HCT116 (cell line): ENCODE measurements at regions not wholly inside any gene's neighbourhood (a gene's known extent, or its start where the extent isn't known, plus 50 kb on each side); places are given as distances from the start of the nearest gene placed in this dataset.

Source experiments
- ATAC-seq: fragments of 200-7000 bp; cut with Tn5 transposase; 2 replicates; pipeline ENCODE4 v1.9.1; 2020; ENCODE audit warnings: mild to moderate bottlenecking, moderate library complexity
- BruUV-seq: library from RNA; stranded (reverse); fragments of 400-500 nt; replicated peaks from 2 replicates; lab custom pipeline; 2021; lab: Mats Ljungman, UMichigan
- CTCF ChIA-PET: fragments of 300-600 bp; sonication (Branson Sonifier 250); formaldehyde crosslinking; loops from one replicate; lab custom pipeline; 2021; ENCODE audit warnings: antibody characterized with exemption; lab: Charles Lee
- POLR2A ChIA-PET: fragments of 300-600, 350-600 bp; sonication (Branson Sonifier 250); formaldehyde crosslinking; loops from one replicate; lab custom pipeline; 2021; ENCODE audit warnings: antibody characterized with exemption; lab: Charles Lee
- RAD21 ChIA-PET, 2 experiments: fragments of 300-600 bp; sonication (Branson Sonifier 250); formaldehyde crosslinking; loops; one replicate each; lab custom pipeline; 2023; ENCODE audit warnings: low total read pairs in 2 of 2; ENCODE audit not compliant: uncharacterized antibody in 2 of 2, unreplicated experiment in 2 of 2, low non-redundant PET in 1 of 2; lab: Charles Lee
- DNase-seq: peaks from one replicate; pipeline ENCODE4 v3.0.0-alpha.2; 2010; ENCODE audit warnings: low read depth, low spot score
- H2AFZ ChIP-seq: fragments of 200-600 bp; shearing (Covaris generic), sonication (generic); 2 replicates; pipeline ENCODE4 v1.6.1; 2017; ENCODE audit warnings: low read depth, mixed run types, mixed read lengths, antibody characterized with exemption, low read length; ENCODE audit not compliant: poor library complexity, severe bottlenecking
- H3K27ac ChIP-seq: 2 replicates; pipeline ENCODE4 v1.5.1; 2012; ENCODE audit warnings: low read depth, low read length
- H3K27me3 ChIP-seq: fragments of 200-600 bp; sonication (generic); 2 replicates; pipeline ENCODE4 v1.6.1; 2016; ENCODE audit warnings: mixed run types, low read length, mixed read lengths; ENCODE audit not compliant: insufficient read depth
- H3K36me3 ChIP-seq, 2 experiments: fragments of 200-500 bp in 1 of 2; fragments of 200-600 bp in 1 of 2; sonication (Bioruptor generic) in 1 of 2; sonication (generic) in 1 of 2; 2 replicates each; pipeline versions ENCODE4 v1.5.1 to v1.6.1; 2014 to 2016; ENCODE audit warnings: low read length in 2 of 2, inconsistent platforms in 1 of 2, mixed read lengths in 1 of 2, mixed run types in 1 of 2; ENCODE audit not compliant: insufficient read depth in 2 of 2, control insufficient read depth in 1 of 2
- H3K4me1 ChIP-seq, 2 experiments: fragments of 200-600 bp in 1 of 2; sonication (generic) in 1 of 2; 2 replicates each; pipeline versions ENCODE4 v1.5.1 to v1.6.1; 2012 to 2017; ENCODE audit warnings: low read length in 2 of 2, inconsistent platforms in 1 of 2, mild to moderate bottlenecking in 1 of 2, mixed read lengths in 1 of 2, mixed run types in 1 of 2, moderate library complexity in 1 of 2; ENCODE audit not compliant: insufficient read depth in 2 of 2, control insufficient read depth in 1 of 2
- H3K4me2 ChIP-seq: fragments of 200-600 bp; sonication (generic); 2 replicates; pipeline ENCODE4 v1.6.1; 2017; ENCODE audit warnings: mixed run types, low read length, mixed read lengths
- H3K4me3 ChIP-seq, 2 experiments: fragments of 200-600 bp in 1 of 2; sonication (generic) in 1 of 2; replicated peaks in 1 of 2; 2 replicates each; pipeline ENCODE4 v1.5.1; 2011 to 2016; ENCODE audit warnings: low read length in 2 of 2, control low read depth in 1 of 2, low read depth in 1 of 2, mild to moderate bottlenecking in 1 of 2, mixed read lengths in 1 of 2, mixed run types in 1 of 2
- H3K79me2 ChIP-seq: fragments of 200-600 bp; sonication (generic); 2 replicates; pipeline ENCODE4 v1.6.1; 2017; ENCODE audit warnings: mild to moderate bottlenecking, mixed run types, low read length, moderate library complexity, mixed read lengths; ENCODE audit not compliant: insufficient read depth
- H3K9ac ChIP-seq: fragments of 200-600 bp; sonication (generic); 2 replicates; pipeline ENCODE4 v1.6.1; 2016; ENCODE audit warnings: low read length, mixed read lengths
- H3K9me2 ChIP-seq: fragments of 200-600 bp; sonication (generic), shearing (Covaris generic); 2 replicates; pipeline ENCODE4 v1.6.1; 2017; ENCODE audit warnings: mixed run types, mild to moderate bottlenecking, moderate library complexity; ENCODE audit not compliant: insufficient read depth
- H3K9me3 ChIP-seq, 2 experiments: fragments of 200-500 bp in 1 of 2; fragments of 200-600 bp in 1 of 2; sonication (Bioruptor generic) in 1 of 2; sonication (generic) in 1 of 2; 2 replicates each; pipeline ENCODE4 v1.6.1; 2014 to 2017; ENCODE audit warnings: low read length in 2 of 2, mixed read lengths in 2 of 2, inconsistent platforms in 1 of 2, low read depth in 1 of 2, mild to moderate bottlenecking in 1 of 2, mixed run types in 1 of 2, moderate library complexity in 1 of 2; ENCODE audit not compliant: control insufficient read depth in 1 of 2, insufficient read depth in 1 of 2
- H4K20me1 ChIP-seq: fragments of 200-600 bp; sonication (generic), shearing (Covaris generic); 2 replicates; pipeline ENCODE4 v1.6.1; 2017; ENCODE audit warnings: mixed run types, mild to moderate bottlenecking, moderate library complexity; ENCODE audit not compliant: insufficient read depth
- EGR1 ChIP-seq: IDR thresholded peaks from 2 replicates; pipeline ENCODE4 v1.6.1; 2012; ENCODE audit warnings: low read depth
- ELF1 ChIP-seq: IDR thresholded peaks from 2 replicates; pipeline ENCODE4 v1.6.1; 2012; ENCODE audit warnings: low read depth, borderline replicate concordance
- MAX ChIP-seq: IDR thresholded peaks from 2 replicates; pipeline ENCODE4 v1.6.1; 2012
- SIN3A ChIP-seq: IDR thresholded peaks from 2 replicates; pipeline ENCODE4 v1.6.1; 2012; ENCODE audit warnings: low read depth
- SRF ChIP-seq: IDR thresholded peaks from 2 replicates; pipeline ENCODE4 v1.6.1; 2012; ENCODE audit warnings: low read depth
- YY1 ChIP-seq: IDR thresholded peaks from 2 replicates; pipeline ENCODE4 v1.6.1; 2011; ENCODE audit warnings: low read length, low read depth, moderate library complexity, mild to moderate bottlenecking; ENCODE audit not compliant: insufficient replicate concordance; ENCODE audit errors: extremely low read depth
- intact Hi-C: fragments of 100-400 bp; cut with micrococcal nuclease; formaldehyde crosslinking; loops from 2 replicates; pipeline ENCODE4 v1.10.0; 2022
- TF ChIP-seq, protein P1 (sequence below): IDR thresholded peaks from 2 replicates; pipeline ENCODE4 v1.6.1; 2011; ENCODE audit warnings: mild to moderate bottlenecking, low read length, moderate library complexity; ENCODE audit not compliant: insufficient replicate concordance; ENCODE audit errors: extremely low read depth
- TF ChIP-seq, protein P2 (sequence below), 3 experiments: fragments of 200-600 bp in 1 of 3; sonication (generic) in 1 of 3; IDR thresholded peaks in 2 of 3; conservative IDR thresholded peaks in 1 of 3; 2 replicates each; pipeline ENCODE4 v1.5.1; 2012 to 2017; ENCODE audit warnings: low read depth in 2 of 3, low read length in 2 of 3, antibody characterized with exemption in 1 of 3, borderline replicate concordance in 1 of 3, control low read depth in 1 of 3, mild to moderate bottlenecking in 1 of 3, mixed read lengths in 1 of 3, mixed run types in 1 of 3, moderate library complexity in 1 of 3; ENCODE audit not compliant: insufficient read depth in 1 of 3

DNA sequence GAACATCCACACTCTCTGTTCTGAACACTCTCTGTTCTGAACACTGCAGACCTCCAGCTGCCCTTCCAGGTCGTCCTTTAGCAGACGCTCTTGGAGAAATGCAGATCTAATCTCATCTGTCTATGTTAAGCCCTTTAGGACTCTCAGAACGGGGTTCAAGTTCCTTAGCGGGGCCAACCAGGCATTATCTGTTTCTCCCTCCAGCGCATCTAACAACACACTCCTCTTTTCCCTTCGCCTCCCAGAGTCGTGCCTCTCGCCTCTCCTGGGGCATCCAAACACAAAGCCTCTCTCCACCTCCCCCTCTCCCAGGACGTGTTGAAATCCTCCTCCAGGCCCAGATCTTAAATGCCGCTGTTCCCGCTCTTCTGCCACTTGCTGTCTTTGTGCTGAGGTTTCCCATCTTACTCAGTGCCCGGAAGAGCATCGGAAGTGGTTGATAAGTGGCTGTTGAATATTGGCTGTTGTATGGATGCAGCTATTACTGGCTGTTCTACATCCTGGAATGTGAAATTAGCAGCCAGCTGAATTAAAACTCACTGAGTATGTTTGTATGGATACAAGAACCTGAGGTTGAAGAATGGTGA, 108.4 kb upstream of the GGTLC1 start:
- Histone ChIP-seq H4K20me1 (no peaks in the 10 kb centered on the region), H3K4me1 (no peaks in the 10 kb centered on the region), H3K9me3 (no peaks in the 10 kb centered on the region), H3K27ac (no peak overlapping the region), H3K36me3 (no peaks in the 10 kb centered on the region), H2AFZ (no peak overlapping the region), H3K4me3 (no peak overlapping the region), H3K79me2 (no peaks in the 10 kb centered on the region), H3K27me3 (peaks cover 8% of the 10 kb centered on the region; the same call in 1 of the 2 replicates), H3K4me2 (no peak overlapping the region), H3K9me2 (no peaks in the 10 kb centered on the region), H3K9ac (no peak overlapping the region)
- intact Hi-C loops, result no loop called here
- ChIA-PET POLR2A (no interaction called here), CTCF (no interaction called here), RAD21 (no interaction called here)
- TF ChIP-seq YY1, result no peak
- no peak for TF ChIP-seq SRF
- TF ChIP-seq, protein P1, sequence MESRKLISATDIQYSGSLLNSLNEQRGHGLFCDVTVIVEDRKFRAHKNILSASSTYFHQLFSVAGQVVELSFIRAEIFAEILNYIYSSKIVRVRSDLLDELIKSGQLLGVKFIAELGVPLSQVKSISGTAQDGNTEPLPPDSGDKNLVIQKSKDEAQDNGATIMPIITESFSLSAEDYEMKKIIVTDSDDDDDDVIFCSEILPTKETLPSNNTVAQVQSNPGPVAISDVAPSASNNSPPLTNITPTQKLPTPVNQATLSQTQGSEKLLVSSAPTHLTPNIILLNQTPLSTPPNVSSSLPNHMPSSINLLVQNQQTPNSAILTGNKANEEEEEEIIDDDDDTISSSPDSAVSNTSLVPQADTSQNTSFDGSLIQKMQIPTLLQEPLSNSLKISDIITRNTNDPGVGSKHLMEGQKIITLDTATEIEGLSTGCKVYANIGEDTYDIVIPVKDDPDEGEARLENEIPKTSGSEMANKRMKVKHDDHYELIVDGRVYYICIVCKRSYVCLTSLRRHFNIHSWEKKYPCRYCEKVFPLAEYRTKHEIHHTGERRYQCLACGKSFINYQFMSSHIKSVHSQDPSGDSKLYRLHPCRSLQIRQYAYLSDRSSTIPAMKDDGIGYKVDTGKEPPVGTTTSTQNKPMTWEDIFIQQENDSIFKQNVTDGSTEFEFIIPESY, result no peak
- no peak for TF ChIP-seq MAX
- no peak for TF ChIP-seq EGR1
- no peak for TF ChIP-seq ELF1
- TF ChIP-seq SIN3A, result no peak
- TF ChIP-seq, protein P2, sequence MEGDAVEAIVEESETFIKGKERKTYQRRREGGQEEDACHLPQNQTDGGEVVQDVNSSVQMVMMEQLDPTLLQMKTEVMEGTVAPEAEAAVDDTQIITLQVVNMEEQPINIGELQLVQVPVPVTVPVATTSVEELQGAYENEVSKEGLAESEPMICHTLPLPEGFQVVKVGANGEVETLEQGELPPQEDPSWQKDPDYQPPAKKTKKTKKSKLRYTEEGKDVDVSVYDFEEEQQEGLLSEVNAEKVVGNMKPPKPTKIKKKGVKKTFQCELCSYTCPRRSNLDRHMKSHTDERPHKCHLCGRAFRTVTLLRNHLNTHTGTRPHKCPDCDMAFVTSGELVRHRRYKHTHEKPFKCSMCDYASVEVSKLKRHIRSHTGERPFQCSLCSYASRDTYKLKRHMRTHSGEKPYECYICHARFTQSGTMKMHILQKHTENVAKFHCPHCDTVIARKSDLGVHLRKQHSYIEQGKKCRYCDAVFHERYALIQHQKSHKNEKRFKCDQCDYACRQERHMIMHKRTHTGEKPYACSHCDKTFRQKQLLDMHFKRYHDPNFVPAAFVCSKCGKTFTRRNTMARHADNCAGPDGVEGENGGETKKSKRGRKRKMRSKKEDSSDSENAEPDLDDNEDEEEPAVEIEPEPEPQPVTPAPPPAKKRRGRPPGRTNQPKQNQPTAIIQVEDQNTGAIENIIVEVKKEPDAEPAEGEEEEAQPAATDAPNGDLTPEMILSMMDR (IDR thresholded peaks at IDR 0.05 in 2 of 3, conservative IDR thresholded peaks at IDR 0.05 in 1 of 3; ENCODE audit: borderline replicate concordance in 1 of 3, insufficient read depth in 1 of 3, low read depth in 2 of 3, low read length in 2 of 3), result no peak
- DNase-seq (no peak), ATAC-seq (no peak)
- no TSS peak for BruUV-seq
